HG02870 (cell line): ENCODE measurements at regions not wholly inside any gene's neighbourhood (a gene's known extent, or its start where the extent isn't known, plus 50 kb on each side); places are given as distances from the start of the nearest gene placed in this dataset.

Experiments used
- ATAC-seq: cut with Tn5 transposase; IDR thresholded peaks from one replicate; pipeline ENCODE4 v1.9.1; 2021; ENCODE audit warnings: mild to moderate bottlenecking, moderate library complexity; ENCODE audit not compliant: unreplicated experiment

DNA sequence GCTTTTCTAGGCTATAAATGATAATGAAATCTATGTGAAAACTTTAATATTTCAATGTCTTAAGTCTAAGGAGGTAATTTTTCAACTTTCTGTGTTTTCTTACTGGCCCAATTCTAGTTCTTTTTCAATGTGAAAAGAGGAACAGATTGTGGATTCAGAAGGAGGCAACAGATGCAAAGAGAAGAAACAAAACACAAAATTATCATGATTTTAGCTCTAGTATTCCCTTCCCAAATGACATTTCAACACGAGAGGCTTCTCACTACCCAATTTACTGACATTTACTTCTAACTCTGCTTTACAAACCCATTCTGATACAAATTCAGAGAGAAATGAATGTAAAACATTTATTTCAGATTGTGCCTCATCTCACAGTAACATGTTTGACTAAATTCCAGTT lies 169.4 kb downstream of the WT1 start:
- no peak for ATAC-seq

DNA sequence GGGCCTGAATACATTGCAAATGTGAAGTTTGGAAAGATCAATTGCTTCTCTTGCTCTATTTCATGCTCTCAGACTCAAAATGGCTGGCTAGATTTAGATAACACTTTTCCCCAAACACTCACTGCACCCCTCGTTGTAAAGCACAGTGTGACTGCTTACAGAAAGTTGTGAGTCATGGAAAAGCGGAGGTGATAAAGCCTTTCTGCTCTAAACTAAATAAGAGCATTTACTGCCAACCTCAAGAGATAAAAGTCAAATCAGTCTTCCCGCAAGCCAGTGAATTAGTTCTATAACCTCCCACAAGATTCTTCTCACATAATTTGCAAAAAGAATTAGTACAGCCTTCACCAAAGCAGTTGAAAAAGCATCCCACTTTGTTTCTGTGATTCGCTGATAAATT lies 168.7 kb downstream of the WT1 start:
- no peak for ATAC-seq

DNA sequence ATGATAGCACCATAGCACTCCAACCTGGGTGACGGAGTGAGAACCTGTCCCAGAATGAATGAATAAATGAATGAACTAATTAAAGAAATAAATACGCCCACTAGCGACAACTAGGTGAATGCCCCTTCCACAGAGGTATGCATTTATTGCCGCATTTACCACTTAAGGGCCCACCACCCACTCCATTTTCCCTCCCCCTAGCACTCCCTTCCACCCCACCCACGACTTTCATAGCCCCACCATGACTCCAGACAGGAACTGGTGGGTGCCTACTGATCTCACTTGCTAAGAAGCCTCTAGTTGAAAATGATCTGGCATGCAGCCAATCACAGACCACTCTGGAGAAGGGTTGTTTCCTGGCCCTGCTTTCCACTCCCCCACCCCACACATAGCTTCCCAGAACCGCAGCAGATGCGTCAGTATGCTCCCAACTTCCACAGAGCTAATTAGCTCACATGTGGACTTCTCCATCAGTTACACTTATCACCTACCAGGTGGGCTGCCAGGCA lies 167.6 kb downstream of the WT1 start:
- ATAC-seq, result no peak

DNA sequence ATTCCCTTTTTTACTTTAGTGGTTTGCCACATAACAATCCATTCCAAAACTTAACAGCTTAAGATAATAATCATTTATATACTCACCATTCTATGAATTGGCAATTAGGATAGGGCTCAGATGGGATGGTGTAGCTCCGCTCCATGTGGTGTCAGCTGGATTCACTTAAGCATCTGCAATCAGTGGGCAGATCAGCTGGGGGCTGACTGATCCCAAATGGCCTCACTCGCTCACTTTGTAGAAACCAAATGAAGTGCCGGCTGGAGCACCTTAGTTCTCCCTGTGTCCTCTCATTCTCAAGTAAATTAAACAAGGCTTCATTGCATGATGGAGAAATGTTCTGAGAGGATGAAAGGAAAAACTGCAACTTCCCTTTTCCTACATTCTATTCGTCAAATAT lies 161.4 kb downstream of the WT1 start:
- ATAC-seq, result no peak

DNA sequence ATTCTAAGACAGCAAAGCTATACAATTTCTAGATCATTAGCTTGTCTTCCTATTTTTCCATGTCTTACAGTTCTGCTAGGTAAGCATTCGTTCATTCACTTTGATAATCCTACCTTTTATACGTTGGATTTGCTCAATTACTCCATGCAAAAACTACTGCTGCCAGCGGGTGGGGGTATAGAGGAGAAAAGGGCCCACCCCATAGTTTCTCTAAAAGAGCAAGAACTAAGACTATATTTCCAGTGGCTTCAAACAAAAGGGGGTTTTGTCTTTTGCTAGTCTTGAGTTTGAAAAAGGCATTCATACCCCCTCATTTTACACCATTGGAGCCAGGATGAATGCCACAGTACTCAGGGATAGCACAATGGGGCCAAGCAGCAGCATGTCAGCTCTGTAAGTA lies 155.7 kb downstream of the WT1 start:
- no peak for ATAC-seq

DNA sequence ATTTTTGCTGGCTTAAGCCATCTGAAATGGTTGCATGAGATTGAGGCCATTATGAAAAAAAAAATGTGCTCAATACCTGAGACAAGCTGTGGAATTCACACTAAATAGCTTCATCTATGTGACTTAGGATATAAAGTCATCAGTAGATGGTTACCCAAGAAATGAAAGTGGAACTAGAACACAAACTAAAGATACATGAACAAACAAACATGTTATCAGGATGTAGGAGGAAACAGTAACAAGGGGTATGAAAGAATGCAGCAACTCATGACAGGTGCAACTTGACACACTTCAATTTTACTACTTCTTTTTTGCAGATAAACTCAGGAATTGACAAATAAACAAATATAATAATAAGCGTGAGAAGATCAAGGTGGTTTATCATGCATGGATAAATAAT lies 155.0 kb downstream of the WT1 start:
- no peak for ATAC-seq

DNA sequence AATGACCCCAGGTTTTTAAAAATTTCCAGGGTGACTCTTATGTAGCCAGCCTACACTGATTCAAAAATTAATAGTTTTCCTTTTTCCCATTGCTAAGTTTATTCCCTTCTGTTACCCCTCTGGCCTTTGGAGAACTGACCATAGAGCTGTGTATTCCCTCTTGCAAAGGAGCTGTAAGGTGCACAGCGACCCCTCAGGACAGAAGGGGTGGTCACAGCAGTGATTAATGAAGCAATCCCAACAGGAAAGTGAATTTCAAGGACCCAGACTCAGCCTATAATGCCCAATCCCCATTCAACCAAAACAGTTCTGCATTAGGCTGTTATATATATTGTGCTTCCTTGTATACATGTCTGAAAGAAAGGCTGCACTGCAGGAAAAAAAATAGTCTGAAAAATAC lies 147.1 kb downstream of the WT1 start:
- no peak for ATAC-seq

DNA sequence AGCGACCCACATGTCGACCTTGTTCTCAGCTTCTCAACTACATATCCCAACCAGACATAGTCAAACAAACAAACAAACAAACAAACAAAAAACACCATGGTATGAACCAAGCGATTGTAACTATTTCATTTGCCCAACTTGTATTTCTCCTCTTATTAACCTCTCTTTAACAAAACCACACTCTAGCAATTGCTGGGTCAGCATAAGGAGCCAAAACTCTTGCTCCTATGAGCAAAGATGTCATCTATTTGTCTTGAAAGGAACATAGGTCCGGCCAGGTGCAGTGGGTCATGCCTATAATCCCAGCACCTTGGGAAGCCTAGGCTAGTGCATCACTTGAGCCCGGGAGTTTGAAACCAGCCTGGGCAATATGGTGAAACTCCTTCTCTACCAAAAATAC lies 145.6 kb downstream of the WT1 start:
- ATAC-seq, result no peak

DNA sequence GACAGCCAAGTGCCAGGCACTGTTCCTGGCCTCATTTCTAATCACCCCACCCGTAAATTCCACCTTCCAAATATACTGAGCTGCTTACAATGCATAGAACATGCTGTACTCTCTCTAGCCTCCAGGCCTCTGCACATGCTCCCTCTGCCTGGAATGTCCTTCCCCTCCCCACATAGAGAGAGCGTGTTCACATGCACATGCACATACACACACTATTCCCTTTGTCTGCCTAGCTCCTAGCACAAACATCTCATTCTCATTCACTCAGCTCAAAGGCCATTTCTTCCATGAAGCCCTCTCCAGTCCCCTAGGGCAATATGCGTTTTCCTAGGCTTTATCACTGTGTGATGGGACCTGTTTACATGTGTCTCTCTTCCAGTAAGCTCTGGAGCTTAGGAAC lies 144.6 kb downstream of the WT1 start:
- no peak for ATAC-seq

DNA sequence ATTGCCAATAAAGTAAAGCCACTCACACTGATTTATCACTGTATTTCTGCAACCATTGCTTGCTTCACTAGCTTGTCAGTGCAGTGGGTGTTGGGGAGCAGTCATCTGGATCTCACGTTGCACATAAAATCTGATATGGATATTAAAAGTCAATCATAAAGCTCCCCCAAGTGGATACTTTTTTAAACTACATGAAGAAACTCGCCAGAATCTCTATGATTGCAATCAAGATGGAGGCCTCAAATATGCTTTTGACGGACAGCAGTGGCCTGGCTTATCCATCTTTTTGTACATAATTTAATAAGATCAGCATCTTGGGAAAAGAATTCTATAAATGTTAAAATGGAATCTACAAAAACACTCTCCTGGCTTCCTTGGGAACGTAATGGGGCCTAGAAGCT lies 137.7 kb downstream of the WT1 start:
- no peak for ATAC-seq

DNA sequence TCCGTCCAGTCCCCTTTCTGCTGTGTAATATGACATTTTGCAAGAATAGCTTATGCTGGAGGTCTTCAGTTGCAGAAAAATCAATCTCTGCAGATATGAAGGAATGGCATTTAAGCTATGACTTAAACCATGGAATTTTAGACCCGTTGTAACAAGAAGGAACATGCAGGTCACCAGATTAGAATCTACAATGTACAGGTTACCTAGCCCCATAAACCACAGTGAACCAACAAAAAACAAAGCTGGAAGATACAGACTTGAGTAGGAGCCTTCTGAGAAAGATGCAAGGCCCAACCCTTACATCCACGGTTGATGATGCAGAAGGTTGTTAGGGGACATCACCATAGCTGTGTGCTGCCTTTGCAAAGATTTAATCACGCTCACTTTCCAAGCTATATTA lies 132.5 kb downstream of the WT1 start:
- ATAC-seq, result no peak

DNA sequence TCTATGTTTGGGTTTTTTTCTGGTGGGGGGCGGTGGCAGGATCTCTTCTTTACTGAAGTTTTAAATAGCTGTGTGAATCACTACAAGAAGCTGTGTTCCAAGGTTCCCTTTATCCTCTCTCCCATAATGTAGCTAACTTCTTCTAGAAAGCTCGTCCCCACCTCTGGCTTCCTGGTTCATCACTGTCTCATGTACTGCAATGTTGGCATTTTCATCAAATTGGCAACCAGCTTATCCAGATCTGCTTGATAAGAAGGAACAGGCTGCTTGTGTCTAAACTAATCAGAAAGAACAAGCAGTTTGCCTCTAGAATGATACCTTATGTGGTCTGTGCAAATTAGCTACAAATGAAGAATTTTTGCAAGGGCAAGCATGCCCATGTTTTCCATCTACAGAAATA lies 130.8 kb downstream of the WT1 start:
- no peak for ATAC-seq

DNA sequence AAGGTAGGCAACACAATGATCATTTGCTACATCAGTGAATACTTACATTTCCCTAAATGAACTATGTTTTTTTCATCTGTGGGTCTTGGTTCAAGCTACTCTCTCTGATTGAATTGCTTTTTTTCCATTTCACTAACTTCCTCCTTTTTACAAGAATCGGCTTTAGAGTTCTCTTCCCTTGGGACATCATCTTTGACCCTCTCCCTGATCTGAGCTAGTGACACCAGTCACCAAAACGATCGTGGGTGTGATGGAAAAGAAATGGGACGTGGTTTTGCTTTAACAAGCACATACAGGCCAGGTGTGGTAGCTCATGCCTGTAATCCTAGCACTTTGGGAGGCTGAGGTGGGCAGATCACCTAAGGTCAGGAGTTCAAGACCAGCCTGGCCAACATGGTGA lies 129.9 kb downstream of the WT1 start:
- ATAC-seq, result no peak

DNA sequence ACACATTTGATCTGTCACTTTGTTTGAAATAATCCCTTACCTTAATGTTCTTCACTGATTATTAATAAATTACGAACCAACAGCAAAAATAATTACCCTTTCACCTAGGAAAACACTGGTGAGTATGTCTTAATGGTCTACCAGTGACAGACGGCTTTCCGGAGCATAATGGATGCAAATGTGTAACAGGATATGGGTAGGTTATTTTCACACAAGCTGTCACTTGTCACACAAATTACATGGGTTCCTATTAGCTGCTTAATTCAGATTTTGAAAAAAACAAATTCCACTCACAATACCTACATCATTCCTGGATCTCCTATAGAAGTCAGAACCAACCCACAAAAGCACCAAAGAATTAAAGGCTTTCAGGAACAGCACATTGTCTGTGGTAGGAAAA lies 127.9 kb downstream of the WT1 start:
- ATAC-seq, result no peak

DNA sequence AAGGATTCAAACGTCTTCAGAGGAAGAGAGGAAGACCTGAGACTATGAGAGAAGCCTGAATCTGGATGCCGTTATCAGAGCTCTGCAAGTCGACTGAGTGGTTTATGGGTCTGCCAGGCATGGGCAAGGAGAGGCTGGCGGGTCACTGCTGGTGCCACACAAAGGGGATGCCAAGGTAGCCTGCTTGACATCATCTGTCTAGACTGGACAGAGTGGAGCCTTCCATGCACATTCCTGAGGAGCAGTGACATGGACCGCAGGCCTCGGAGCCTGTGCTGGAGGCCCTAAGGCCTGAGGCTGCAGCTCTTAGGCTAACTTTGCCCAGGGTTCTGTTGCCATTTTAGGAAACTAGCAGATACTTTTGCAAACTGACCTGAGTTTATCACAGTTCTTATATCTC lies 127.4 kb downstream of the WT1 start:
- no peak for ATAC-seq

DNA sequence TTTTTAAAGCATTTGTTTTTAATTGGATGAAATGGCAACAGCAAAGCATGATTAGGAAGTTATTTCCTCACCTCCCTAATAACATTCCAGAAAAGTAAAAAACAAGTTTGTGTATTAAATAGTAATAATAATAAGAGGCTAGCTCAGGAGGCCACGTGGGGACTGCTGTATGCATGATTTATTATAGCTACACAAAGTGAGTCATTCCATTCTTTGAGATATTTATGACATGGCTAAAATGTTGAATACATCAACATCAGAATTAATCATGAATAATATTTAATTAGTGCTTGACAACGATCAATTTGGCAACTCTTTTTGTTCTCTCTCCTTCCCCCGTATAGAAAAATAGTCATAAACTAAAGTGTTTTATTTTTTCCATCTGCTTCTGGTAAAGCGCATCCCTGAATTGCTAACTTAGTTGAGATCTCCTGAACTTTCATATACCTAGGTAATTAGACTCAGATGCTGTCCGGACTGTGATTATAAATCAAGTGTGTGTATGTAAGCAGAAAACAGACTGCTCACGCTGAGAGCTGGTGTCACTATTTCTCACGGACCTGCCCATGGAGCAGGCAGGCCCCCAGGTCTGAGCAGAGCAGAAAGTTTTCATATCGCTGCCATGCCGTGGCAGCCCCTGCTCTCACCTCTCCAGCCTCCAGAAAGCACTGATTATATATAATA lies 125.7 kb downstream of the WT1 start:
- ATAC-seq, result no peak

DNA sequence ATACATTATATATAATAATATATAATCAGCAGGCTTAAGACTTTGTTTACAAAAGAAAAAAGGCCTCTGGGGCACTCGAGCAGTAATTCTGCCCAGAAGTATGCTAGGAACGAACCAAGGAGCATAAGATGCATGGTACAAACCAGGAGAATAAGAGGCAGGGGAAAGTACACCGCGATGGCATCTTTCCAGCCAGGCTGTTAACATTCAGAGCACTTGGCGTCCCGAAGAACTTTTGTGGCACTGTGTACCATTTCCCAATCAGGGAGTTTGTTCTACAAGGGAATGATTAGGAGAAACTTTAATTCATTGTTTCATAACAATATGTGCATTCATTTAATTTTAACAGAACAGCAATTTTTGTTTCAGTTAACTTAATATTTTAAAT lies 125.1 kb downstream of the WT1 start:
- no peak for ATAC-seq

DNA sequence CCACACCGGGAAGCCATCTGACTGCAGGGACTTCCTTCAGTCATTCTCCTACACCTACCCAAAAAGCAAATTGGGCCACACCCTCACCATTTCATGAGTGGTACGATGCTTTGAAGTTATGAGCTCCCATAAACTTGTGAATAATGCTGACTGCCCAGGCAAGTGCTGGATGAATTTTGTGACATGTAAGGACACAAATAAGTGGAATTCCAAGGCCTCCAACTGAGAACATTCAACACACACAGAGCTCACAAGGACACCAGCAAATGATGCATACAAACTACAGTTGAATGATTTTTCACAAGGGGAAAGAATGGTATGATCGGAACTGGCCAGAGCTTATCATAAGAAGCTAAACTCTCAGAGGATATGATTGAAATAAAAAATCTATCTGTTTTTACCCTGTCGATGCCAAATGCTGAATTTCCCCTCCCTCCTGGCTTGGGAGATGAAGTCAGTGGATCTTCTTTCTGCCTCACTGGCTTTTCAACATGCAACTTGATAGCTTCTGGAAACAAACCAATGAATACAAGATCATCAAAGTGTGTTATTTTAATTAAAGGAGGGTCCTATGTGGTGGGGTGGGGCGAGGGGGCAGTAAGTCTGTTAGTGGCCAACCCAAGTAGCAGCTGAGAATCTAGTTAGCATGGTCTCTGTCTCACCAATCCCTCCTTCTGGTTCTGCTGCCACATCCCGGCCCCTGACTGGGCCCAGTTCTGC lies 123.8 kb downstream of the WT1 start:
- no peak for ATAC-seq

DNA sequence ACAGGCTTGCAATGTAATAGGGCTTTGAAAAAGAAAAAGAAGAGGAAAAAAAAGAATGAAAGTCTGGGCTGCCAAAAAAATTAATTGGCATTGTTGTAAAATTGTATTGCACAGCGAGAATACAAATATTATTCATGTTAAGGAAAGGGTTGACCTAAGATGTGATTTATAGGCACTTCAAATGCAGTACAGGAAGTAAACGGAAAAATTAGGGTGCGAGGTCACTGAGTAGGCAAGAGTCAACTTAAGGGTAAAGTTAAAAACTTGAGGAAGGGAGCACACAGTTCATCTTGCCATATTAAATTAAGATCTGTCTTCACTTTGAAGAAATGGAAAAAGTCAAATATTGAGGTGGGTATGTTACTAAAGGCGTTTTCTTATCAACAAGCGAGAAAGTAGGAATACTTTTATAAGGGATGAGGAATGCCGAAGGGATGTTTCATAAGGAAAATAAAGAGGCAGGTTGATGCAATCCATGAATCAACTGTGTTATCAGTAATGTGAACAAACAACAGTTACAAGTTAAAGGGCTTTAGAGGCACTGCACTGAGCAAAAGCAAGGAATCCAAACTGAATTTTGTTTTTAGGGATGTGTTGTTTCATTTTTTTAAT lies 123.0 kb downstream of the WT1 start:
- ATAC-seq, result no peak

DNA sequence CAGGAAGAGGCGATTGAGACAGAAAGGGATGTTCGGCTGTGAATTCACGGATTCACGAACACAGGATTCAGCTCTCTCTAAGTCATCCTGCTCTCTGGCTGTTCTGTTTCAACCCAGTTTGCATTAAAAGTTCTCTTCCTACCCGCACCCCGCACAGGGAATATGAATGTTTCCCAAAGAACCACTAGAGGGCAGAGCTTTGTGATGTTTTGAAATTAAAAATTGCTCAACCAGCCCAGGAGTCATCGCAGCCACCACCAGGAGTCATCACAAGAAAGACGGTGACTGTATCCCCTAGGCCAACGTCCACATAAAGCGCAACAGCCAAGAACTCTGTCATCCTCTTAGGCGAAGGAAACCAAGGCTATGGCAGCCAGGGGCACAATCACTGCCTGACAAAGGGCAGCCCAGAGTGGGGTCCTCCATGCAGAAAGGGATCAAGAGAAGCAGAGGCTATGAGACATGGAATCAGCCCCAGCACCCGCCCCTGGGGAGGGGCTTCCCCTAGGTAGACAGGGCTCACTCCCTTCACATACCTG lies 122.4 kb downstream of the WT1 start:
- ATAC-seq, result peak; percentile 46

DNA sequence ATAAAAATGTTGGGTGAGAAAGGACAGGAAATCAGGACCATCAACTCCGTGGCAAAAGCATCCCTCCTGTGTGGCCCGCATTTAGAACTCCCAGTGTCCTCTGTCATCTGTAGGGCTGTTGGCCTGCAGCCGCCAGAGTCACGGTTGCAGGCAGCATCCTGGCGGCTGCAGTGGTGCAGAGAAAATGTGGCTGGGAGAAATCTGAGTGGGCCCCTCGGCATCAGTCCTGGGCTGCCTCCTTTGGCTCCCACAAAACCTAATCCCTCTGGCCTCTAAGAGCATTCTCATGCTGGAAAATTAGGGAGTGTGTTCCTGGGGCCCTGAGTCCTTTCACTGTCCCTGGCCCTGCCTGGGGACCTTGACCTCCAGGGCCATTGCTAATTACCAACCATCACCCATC lies 121.9 kb downstream of the WT1 start:
- ATAC-seq, result no peak

DNA sequence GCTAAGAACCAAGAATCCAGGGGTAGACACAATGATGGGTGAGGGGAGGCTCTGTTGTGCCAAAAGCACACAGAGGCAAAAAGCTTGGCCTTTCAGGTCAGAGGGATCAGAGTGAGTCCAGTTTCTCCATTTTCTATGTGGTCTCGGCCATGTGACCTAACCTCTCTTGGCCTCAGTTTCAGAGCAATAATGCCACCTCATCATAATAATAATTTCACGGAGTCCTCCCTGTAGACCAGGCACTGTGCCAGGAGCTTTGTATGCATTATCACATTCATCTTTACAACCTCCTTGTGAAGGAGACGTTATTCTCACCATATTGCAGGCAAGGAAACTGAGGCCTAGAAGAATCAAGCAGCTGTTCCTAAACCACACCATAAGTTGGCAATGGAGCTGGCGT lies 120.2 kb downstream of the WT1 start:
- ATAC-seq, result no peak
